ENCODE measurements at regions not wholly inside any gene's neighbourhood (a gene's known extent, or its start where the extent isn't known, plus 50 kb on each side); places are given as distances from the start of the nearest gene placed in this dataset.
"Not testable (repeated sequence)": the region's sequence is repeated elsewhere in the genome, so short reads cannot be mapped to it uniquely, and the experiment has no call there.

GRCh38 chr3:190178779-190179178 is 58.1 kb upstream of the P3H2 start:
- CTCF ChIA-PET = interaction anchor here (1.0 to 1.2 kb wide), 2 partner anchors 10 to 217 kb away, joined by 3 to 4 read pairs; no protein-coding TSS in a partner anchor
- SMC1A ChIA-PET (ENCODE audit: uncharacterized antibody, unreplicated experiment) = interaction anchor here (0.7 to 1.4 kb wide), 5 partner anchors 10 to 211 kb away, joined by 3 to 4 read pairs (median 4); no protein-coding TSS in a partner anchor

DNA sequence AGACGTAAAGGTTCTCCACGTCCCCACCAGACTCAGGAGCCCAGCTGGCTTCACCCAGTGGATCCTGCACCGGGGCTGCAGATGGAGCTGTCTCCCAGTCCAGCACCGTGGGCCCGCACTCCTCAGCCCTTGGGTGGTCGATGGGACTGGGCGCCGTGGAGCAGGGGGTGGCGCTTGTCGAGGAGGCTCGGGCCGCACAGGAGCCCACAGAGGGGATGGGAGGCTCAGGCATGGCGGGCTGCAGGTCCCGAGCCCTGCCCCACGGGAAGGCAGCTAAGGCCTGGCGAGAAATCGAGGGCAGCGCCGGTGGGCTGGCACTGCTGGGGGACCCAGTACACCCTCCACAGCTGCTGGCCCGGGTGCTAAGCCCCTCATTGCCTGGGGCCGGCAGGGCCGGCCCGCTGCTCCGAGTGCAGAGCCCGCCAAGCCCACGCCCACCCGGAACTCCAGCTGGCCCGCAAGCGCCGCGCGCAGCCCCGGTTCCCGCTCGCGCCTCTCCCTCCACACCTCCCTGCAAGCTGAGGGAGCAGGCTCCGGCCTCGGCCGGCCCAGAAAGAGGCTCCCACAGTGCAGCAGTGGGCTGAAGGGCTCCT is 56.3 kb upstream of the P3H2 start:
- FAIRE-seq; H3K79me2 ChIP-seq (ENCODE audit: control insufficient read depth, insufficient read depth, low read length); H3K4me1 ChIP-seq (ENCODE audit: control insufficient read depth, insufficient read depth, low read length); H2AFZ ChIP-seq (ENCODE audit: control insufficient read depth, low read depth, low read length); H3K4me2 ChIP-seq (ENCODE audit: control insufficient read depth, insufficient read depth); POLR2A ChIA-PET; H4K20me1 ChIP-seq (ENCODE audit: control insufficient read depth, insufficient read depth); ATAC-seq; H3K36me3 ChIP-seq (ENCODE audit: control insufficient read depth in 2 of 2, insufficient read depth in 2 of 2, low read length in 1 of 2); H3K27me3 ChIP-seq (replicated peaks in 1 of 2; ENCODE audit: control insufficient read depth in 2 of 2, insufficient read depth in 2 of 2, low read length in 1 of 2); in situ Hi-C loops (cut with MboI); H3K27ac ChIP-seq (ENCODE audit: control insufficient read depth, insufficient read depth); RAD21 ChIA-PET (ENCODE audit: unreplicated experiment); H3K9me3 ChIP-seq (replicated peaks; ENCODE audit: control insufficient read depth, insufficient read depth, low read length); intact Hi-C loops (cut with micrococcal nuclease; ENCODE audit: unreplicated experiment); BruUV-seq (replicated peaks); DNase-seq (ENCODE audit: low read depth, low spot score); H3K9ac ChIP-seq (ENCODE audit: control insufficient read depth, insufficient read depth, low read length); H3K4me3 ChIP-seq: not testable (repeated sequence)
- SMC1A ChIA-PET (ENCODE audit: uncharacterized antibody, unreplicated experiment) = interaction anchor here (0.6 kb wide), 1 partner anchor 165 kb away, joined by 4 read pairs; no protein-coding TSS in a partner anchor
- CTCF ChIA-PET = interaction anchor here (1.1 kb wide), 1 partner anchor 11 kb away, joined by 3 read pairs; no protein-coding TSS in a partner anchor
- 83% methylated on average over 36 of the region's 39 CpGs for WGBS (ENCODE audit: insufficient coverage, insufficient replicate concordance, low lambda C conversion rate, missing lambda C conversion rate)

More at GRCh38 chr3:190178779-190179178, 58.1 kb upstream of the P3H2 start:
- POLR2A ChIA-PET = interaction anchor here (0.6 to 1.2 kb wide), 2 partner anchors 11 to 539 kb away, joined by 4 to 7 read pairs; no protein-coding TSS in a partner anchor
- WGBS (ENCODE audit: insufficient coverage, insufficient replicate concordance, low lambda C conversion rate, missing lambda C conversion rate) = 33% methylated on average over 2 of the region's 2 CpGs
- no peak overlapping the region for H3K27ac ChIP-seq (ENCODE audit: control insufficient read depth, insufficient read depth)
- no peak overlapping the region for H3K4me2 ChIP-seq (ENCODE audit: control insufficient read depth, insufficient read depth)
- no peaks in the 10 kb centered on the region for H3K4me1 ChIP-seq (ENCODE audit: control insufficient read depth, insufficient read depth, low read length)
- H3K4me3 ChIP-seq = no peak overlapping the region
- intact Hi-C loops (cut with micrococcal nuclease; ENCODE audit: unreplicated experiment) = no loop called here
- FAIRE-seq (no peak), ATAC-seq (no peak), DNase-seq (ENCODE audit: low read depth, low spot score) (no peak)
- no peaks in the 10 kb centered on the region for H3K36me3 ChIP-seq (ENCODE audit: control insufficient read depth in 2 of 2, insufficient read depth in 2 of 2, low read length in 1 of 2)
- in situ Hi-C loops (cut with MboI) = no loop called here
- no TSS peak for BruUV-seq (replicated peaks)
- H4K20me1 ChIP-seq (ENCODE audit: control insufficient read depth, insufficient read depth) = no peaks in the 10 kb centered on the region
- RAD21 ChIA-PET (ENCODE audit: unreplicated experiment) = interaction anchor here (0.7 to 1.5 kb wide), 2 partner anchors 20 to 25 kb away, joined by 4 read pairs; no protein-coding TSS in a partner anchor
- H3K9ac ChIP-seq (ENCODE audit: control insufficient read depth, insufficient read depth, low read length) = no peak overlapping the region
- TF ChIP-seq, protein P1, sequence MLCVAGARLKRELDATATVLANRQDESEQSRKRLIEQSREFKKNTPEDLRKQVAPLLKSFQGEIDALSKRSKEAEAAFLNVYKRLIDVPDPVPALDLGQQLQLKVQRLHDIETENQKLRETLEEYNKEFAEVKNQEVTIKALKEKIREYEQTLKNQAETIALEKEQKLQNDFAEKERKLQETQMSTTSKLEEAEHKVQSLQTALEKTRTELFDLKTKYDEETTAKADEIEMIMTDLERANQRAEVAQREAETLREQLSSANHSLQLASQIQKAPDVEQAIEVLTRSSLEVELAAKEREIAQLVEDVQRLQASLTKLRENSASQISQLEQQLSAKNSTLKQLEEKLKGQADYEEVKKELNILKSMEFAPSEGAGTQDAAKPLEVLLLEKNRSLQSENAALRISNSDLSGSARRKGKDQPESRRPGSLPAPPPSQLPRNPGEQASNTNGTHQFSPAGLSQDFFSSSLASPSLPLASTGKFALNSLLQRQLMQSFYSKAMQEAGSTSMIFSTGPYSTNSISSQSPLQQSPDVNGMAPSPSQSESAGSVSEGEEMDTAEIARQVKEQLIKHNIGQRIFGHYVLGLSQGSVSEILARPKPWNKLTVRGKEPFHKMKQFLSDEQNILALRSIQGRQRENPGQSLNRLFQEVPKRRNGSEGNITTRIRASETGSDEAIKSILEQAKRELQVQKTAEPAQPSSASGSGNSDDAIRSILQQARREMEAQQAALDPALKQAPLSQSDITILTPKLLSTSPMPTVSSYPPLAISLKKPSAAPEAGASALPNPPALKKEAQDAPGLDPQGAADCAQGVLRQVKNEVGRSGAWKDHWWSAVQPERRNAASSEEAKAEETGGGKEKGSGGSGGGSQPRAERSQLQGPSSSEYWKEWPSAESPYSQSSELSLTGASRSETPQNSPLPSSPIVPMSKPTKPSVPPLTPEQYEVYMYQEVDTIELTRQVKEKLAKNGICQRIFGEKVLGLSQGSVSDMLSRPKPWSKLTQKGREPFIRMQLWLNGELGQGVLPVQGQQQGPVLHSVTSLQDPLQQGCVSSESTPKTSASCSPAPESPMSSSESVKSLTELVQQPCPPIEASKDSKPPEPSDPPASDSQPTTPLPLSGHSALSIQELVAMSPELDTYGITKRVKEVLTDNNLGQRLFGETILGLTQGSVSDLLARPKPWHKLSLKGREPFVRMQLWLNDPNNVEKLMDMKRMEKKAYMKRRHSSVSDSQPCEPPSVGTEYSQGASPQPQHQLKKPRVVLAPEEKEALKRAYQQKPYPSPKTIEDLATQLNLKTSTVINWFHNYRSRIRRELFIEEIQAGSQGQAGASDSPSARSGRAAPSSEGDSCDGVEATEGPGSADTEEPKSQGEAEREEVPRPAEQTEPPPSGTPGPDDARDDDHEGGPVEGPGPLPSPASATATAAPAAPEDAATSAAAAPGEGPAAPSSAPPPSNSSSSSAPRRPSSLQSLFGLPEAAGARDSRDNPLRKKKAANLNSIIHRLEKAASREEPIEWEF (IDR thresholded peaks at IDR 0.05; ENCODE audit: insufficient replicate concordance, low read depth, low read length) = no peak
- TF ChIP-seq, protein P2, sequence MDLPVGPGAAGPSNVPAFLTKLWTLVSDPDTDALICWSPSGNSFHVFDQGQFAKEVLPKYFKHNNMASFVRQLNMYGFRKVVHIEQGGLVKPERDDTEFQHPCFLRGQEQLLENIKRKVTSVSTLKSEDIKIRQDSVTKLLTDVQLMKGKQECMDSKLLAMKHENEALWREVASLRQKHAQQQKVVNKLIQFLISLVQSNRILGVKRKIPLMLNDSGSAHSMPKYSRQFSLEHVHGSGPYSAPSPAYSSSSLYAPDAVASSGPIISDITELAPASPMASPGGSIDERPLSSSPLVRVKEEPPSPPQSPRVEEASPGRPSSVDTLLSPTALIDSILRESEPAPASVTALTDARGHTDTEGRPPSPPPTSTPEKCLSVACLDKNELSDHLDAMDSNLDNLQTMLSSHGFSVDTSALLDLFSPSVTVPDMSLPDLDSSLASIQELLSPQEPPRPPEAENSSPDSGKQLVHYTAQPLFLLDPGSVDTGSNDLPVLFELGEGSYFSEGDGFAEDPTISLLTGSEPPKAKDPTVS (IDR thresholded peaks at IDR 0.05; ENCODE audit: low read depth, low read length) = no peak
- no peak for TF ChIP-seq POU2F2 (IDR thresholded peaks at IDR 0.05; ENCODE audit: borderline replicate concordance, low read depth, low read length)
- no peak for TF ChIP-seq LARP7 (IDR thresholded peaks at IDR 0.05)
- no peaks in the 10 kb centered on the region for H3K9me3 ChIP-seq (replicated peaks; ENCODE audit: control insufficient read depth, insufficient read depth, low read length)
- no peak overlapping the region for H2AFZ ChIP-seq (ENCODE audit: control insufficient read depth, low read depth, low read length)
- no peaks in the 10 kb centered on the region for H3K27me3 ChIP-seq (replicated peaks in 1 of 2; ENCODE audit: control insufficient read depth in 2 of 2, insufficient read depth in 2 of 2, low read length in 1 of 2)
- no peaks in the 10 kb centered on the region for H3K79me2 ChIP-seq (ENCODE audit: control insufficient read depth, insufficient read depth, low read length)

Data from GM12878 (cell line).